Activated CD8-positive, alpha-beta memory T cell treated with anti-CD3 and anti-CD28 coated beads, Interleukin-2, amount 50 U/mL, for 24 hours (primary cell): ENCODE measurements at regions not wholly inside any gene's neighbourhood (a gene's known extent, or its start where the extent isn't known, plus 50 kb on each side); places are given as distances from the start of the nearest gene placed in this dataset.

Source experiments
- DNase-seq: peaks from one replicate; pipeline ENCODE4 v3.0.0-alpha.2; 2020; ENCODE audit errors: extremely low read depth

DNA sequence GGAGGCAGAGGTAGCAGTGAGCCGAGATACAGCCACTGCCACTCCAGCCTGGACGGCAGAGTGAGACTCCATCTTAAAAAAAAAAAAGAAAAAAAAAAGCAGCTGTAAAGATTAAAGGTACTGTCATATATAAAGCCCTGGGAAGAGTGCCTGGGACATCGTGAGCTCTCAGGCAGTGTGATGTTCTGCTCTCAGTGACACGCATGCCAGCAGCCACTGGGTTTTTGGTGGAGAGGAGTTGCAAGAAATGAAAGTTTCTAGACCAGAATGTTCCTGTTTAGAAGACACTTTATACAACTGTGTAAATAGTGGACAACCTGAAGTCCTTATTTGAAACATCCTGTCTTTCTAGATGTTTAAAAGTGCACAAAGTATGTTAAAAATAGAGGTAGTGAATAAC lies 213.2 kb downstream of the IRF8 start:
- DNase-seq: no peak

DNA sequence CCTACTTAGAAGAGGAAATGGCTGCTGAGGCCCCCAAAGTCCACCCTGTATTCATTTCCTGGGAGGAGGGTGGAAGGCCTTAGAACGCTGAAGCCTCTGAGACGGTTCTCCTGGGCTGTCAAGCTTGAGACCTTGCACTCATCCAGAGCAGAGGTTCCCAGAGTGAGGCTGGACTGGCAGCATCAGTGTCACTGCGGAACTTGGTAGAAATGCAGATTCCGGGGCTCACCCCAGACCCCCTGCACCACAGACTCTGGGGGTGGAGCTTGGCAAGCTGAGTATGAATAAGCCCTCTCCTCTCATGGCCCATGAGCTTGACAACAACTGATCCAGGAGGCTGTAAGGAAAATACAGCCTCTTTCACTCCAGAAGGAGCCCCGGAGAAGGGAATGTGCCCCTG lies 218.3 kb downstream of the IRF8 start:
- no peak for DNase-seq

DNA sequence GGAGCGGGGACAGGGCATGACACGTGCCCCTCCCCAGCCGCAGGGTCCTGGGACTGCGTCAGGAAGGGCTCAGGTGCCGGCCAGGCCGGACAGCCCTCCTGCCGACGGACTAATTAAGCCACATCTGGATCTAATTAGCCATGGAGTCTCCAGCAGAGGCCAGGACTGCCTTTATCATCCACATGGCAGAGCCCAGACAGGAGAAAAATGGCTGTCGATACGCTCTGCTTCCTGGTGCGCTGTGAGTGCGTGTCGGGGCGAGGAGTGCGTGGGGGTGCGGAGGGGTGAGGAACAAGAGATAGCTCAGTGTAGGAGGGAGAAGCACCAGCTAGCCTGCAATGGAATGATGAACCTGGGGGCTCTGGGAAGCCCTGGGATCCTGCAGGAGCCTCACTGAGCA lies 218.8 kb downstream of the IRF8 start:
- DNase-seq: no peak

DNA sequence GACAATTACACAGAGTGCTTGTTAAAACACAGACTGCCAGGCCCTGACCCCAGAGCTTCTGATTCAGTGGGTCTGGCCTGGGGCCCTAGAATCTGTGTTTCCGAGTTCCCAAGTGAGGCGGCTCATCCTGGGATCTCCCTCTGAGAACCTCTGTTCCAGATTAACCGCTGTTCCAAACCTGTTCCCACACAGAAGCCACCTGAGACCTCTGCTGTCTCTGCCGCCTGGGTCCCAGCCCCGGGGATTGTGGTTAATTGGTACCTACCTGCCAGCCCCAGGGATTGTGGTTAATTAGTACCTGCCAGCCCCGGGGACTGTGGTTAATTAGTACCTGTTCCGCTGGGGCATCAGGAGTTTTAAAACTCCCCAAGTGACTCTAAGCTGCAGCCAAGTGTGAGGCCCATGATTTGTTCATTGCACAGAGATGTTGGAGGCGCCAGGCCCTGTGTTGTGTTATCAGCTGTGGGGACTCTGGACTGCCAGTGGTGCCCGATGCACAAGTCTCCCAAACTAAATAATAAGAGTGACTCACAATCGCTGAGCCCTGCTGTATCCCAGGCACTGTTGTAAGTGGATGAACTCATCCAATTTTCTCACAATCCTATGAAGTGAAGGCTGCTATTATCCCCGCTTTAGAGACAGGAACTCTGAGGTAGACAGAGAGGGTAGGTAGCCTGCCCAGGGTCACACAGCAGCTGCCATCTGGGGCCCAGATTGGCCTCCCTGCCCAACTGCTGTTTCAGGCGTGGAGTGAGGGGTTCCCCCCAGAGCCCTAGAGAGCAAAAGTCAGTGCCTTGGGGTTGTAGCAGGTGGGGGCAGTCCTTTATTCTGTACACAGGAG lies 219.7 kb downstream of the IRF8 start:
- no peak for DNase-seq

DNA sequence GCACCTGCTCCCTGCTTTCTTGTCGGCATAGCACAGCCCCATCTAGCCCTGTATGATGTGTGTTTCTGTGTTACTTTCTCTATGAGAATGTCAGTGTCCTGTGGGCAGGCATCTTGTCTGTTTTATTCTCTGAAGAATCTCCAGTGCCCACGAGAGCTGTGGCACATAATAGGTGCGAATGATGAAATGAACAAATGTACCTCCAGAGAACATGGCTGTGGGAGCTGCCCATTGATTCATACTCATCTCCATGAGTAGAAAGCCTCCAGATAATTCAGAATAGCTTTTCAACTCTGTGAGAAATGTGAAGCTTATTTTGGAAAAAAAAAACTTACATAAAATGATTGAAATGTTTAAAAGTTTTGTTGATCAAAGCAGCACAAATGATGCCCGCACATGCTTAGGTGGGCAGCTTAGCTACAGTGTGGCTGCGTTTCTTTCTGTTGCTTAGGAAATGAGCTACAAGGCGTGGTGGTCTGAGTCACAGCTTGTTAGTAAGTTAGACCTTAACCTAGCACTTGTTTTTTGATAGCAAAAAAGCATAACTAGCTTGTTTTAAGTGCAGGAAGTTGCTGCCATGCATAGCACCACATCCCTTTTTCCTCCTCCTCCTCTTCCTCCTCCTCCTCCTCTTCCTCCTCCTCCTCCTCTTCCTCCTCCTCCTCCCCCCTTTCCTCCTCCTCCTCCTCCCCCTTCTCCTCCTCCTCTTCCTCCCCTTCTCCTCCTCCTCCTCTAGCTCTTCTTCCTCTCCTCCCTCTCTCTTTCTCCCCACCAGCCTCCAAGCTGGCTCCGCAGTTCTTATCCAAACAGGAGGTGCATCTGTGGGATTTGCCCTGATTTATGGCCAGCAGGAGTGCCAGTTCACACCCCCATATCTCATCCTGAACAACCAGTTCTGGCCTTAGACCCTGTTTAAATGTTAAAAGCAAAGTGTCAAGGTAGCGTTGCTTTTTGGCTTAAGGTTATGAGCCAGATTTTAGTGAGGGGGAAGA lies 221.5 kb downstream of the IRF8 start:
- no peak for DNase-seq

DNA sequence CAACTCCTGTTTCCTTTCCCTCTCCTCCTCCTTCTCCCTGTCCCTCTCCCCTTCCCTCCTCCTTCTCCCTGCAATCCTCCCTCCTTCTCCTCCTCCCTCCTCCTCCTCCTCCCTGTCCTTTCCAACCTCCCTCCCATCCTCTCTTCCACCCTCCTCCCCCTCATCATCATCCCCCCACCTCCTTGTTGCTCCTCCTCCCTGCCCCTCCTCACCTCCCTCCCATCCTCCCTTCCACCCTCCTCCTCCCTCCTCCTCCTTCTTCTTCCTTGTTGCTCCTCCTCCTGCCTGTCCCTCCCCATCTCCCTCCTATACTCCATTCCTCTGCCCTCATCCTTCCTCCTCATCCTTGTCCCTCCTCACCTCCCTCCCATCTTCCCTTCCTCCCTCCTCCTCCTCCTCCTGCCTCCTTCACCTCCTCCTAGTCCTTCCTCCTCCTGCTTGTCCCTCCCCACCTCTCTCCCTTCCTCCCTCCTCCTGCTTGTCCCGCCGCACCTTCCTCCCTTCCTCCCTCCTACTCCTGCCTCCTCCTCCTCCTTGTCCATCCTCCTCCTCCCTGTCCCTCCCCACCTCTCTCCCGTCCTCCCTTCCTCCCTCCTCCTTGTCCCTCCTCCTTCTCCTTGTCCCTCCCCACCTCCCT lies 222.5 kb downstream of the IRF8 start:
- no peak for DNase-seq

DNA sequence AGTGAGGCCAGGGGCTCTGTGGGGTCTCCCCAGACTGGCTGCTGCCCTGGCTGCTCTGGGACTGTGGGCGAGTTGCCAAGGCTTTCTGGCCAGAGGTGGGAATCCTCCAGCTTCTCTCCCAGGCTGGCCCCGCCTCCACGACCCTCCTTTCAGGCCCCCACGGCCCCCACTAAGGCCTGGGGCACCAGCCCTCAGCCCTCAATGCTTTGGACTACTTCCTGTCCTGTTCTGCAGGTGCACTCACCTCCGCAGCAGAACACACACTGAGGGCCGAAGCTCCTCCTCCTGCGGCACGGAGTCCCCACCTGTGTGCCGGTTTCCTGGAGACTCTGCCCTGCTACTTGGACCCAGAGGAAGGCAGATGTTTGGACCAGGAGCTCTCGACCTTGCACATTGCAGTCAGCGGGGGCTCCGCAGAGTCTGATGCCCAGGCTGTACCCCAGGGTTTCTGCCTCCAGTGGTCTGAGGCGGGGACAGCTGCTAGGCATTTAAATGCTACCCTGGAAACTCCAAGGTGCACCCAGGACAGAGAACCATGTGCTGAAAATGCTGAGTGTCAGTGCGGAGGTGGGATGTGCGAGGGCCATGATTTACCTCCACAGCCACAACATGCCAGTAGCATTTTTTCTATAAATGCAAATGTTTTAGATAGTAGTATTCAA lies 223.8 kb downstream of the IRF8 start:
- DNase-seq: no peak

DNA sequence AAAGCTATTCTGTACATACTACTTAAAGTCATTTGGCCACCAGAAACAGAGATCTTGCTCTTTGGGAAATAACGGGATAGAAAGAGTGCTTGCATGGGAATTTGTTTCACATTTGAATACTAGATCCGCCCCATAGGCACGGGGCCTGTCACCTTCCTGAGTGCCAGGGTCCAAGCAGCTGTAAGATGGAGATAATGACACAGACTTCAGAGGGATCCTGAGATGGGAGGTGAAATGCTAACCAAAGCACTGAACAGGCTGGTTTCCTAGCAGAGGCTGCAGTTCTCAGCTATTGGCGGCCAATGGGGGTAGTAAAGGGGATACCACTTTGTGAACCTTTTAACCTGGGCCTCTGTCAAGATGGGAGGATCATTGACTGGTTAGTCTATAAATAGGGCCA lies 225.4 kb downstream of the IRF8 start:
- DNase-seq: no peak

DNA sequence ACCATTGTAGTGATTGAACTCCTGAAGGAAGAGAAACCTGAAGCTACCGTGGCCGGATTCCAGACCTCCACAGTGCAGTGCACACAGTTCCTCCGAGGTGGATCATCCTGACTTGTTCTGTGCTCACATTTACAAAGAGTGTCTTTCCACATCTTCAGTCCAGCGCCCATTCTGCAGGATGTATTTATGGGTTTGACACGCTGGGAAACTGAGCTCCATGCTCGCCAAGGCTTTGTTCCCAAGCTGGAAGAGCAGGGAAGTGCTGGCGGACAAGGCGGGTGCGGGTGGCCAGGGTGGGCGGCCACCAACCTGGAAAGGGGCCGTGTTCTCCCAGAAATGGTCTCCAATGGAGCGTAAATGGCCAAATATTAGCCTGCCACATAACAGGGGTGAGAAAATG lies 227.9 kb downstream of the IRF8 start:
- DNase-seq: no peak

DNA sequence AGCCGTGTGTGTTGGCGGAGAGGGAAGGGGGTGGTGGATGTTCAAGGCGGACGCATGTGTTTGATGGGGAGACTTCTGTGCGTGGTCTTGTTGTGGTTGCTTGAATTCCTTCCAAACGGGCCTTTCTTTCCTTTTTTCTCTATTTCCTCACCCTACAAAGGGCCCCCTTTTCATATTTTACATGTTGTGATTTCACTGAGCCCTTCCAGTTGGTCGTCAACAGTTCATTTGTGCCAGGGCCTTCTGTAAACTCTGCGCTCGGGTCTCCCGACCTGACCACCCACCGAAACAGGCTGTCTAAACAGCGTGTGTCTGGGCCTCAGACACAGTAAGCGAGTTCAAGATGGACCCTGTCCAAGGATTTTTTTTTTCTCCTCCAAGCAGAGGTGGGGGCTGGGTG lies 228.4 kb downstream of the IRF8 start:
- no peak for DNase-seq

DNA sequence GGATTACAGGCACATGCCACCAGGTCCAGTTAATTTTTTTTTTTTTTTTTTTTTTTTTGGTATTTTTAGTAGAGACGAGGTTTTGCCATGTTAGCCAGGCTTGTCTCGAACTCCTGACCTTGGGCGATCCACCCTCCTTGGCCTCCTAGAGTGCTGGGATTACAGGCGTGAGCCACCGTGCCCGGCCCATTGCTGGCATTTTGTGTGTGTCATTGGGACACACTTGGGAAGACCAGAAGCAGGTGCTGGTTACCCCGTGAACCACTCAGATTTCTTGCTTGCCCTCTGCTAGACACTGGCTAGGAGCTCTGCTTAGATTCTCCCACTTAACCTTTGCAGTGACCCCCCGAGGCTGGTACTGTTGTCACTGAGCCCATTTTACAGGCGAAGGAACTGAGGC lies 229.3 kb downstream of the IRF8 start:
- no peak for DNase-seq

DNA sequence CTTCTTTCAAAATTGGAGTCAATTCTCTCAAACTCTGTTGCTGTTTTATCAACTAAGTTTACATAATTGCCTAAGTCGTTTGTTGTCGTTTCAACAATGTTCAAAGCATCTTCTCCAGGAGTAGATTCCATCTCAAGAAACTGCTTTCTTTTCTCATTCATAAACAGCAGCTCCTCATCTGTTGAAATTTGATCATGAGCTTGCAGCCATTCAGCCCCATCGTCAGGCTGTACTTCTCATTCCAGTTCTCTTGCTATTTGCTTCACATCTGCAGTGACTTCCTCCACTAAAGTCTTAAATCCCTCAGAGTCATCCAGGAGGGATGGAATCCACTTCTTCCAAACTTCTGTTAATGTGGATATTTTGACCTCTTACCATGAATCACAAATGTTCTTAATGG lies 230.6 kb downstream of the IRF8 start:
- no peak for DNase-seq

DNA sequence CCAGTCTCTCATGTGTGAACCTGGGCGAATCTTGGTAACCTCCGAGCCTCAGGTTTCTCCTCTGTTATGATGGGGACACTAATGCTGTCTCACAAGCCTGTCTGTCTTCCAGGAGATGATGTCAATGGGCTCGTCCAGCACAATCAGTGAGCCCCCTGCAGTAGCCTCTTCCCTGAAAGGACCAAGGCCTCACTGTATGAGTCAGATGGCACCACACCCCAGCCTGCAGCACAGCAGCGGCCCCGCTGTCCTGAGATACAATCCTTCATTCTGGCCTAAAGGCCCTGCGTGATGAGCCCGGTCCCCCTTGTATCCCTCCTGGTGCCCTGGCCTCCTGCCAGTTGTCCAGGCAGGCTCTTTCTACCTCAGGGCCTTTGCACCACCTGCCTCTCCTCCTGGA lies 234.4 kb downstream of the IRF8 start:
- no peak for DNase-seq

DNA sequence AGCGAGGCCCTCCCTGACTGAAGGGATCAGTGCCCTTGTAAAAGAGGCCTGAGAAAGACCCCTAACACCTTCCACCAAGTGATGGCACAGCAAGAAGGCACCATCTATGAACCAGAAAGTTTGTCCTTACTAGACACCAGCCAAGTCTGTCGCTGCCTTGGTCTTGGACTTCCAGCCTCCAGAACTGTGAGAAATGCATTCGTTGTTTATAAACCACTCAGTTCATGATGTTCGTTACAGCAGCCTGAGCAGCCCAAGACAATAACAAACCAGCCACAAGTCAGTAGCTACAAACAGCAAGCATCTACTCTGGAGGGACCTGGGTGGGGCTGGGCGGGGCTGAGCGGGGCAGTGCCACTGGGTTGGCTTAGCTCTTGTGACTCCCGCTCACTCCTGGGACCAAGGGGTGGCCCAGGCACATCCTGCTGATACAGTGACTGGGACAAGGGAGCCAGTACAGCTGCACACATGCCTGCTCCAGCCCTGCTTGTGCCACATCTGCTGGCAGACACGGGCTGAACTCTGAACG lies 234.9 kb downstream of the IRF8 start:
- DNase-seq: no peak

DNA sequence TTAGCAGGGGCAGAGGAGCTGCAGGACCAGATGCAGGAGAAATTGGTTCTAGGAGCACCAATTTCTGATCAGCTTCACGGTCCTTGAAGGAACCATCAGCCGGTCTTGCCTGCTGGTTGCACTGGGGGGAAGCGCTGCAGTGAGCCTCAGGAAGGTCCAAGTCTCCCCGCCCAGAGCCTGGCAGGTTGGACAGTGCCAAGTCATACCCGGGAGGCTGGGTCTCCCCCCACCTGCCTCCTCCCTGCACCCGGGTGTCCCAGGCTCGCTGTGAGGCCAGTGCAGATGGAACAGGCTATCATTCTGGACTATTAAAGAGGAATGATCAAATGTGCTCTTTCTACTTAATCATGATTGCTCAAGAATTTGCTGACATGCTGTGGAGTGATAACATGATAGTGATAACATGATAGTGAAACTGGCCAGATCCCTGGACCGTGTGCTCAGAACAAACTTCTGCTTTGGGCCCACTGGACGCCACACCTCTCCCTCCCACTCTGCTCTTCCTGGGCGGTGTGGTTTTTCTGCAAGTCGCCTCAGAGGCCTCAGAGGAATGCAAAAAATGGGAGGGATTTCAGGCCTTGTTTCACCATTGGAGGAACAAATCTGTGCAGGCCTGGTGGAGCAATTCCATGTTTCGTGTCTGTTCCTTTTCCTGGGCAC lies 236.0 kb downstream of the IRF8 start:
- no peak for DNase-seq

DNA sequence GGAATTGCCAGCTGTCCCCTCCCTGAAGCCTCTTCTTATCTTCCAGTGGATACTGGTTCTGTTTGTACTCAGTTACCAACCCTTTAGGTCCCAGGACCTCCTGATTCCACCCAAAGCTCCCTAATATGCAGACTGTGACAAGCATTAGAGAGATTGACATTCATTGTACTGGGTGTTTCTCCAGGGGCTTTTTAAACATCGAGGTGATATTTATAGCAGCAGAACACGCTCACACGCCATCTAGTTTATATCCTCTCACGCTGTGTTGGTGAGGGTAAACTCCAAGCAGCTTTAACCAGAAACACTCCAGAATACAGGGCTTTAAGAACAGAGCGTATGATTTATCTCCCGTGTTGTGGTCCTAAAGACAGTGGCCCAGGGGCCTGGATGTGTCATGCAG lies 238.4 kb downstream of the IRF8 start:
- DNase-seq: no peak

DNA sequence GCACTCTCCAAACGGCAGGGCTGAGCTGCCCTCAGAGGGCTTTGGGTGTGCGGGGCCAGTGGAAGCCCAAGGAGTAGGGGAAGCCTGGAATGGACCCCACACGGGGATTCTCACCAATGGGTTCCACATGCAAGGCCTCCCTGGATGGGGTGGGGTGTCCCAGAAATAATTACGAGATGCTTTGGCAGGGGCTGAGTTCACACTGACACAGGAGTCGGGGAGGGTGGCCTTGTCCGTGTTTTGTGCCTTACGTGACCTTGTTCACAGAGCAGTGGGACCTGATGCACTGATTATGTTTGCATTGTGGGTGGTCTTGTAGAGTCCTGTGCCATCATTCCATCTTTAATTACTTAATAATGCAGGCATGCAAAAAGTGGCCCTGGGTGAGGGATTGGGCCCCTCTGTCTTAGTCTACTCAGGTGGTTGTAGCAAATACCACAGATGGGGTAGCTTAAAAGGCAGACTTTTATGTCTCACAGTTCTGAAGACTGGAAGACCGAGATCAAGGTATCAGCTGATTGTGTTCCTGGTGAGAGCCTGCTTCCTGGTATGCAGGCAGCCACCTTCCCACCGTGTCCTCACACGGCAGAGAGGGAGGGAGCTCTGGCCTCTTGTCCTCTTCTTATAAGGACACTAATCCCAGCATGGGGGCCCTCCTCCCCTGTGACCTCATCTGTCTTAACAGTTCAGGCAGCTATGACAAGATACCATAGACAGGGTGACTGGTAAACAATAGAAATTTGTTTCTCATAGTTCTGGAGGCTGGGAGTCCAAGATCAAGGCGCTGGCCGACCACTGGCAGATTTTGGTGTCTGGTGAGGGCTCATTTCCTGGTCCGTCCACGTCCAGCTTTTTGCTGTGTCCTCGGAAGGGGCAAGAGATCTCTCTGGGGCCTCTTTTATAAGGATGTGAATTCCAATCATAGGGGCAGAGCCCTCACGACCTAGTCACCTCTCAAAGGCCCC lies 239.4 kb downstream of the IRF8 start:
- no peak for DNase-seq

DNA sequence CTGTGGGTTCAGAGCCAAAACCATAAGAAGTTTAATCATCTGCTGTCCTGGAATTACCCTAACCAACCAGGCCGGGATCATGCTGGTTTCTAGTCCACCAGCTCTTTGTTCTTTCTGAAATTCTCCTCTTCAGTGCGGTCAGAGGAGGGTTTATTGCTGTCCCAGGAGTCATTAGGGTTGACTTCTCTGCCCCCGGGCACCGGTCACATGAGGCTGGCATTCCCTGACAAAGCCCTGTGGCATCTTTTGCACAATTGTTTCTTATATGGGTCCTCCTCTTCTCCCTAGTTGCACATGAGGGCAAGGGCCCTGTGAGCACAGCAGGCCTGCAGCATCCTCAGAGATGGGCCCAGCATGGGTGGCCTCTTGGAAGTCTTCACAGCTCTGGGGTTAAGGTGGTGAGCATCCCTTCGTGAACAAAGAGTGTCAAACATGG lies 243.9 kb downstream of the IRF8 start:
- DNase-seq: no peak

DNA sequence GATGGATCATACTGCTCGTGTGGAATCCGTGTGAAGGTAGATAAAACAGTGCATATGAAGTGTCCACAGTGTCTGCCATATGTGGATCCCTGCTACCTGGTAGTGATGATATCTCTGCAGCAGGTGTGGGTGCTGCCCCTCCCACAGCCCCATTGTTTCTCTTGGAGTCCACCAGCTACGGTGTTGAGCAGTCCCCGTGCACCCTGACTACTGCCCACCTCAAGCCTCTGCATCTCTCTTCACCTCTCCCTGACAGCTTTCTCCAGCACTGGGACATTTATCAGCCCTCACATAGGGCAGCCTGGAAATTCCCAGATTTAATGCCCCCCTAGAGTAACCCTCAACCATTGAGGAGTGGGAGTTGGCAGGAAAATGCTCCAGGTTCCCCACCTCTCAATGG lies 244.7 kb downstream of the IRF8 start:
- DNase-seq: no peak

DNA sequence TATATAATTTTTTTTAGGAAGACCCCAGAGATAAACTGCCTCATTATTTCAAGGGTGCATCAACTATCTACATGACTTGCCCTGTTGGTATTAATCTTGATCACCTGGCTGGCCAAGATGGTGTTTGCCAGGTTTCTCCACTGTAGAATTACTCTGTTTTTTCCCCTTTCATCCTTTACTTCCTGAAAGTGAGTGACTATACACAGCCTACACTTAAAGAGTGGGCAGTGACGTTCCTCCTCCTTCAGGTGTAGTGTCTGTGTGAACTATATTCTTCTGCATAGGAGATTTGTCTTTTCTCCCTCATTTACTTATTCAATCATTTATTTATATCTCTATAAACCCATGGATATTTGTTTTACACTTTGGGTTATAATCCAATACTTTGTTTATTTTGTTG lies 246.7 kb downstream of the IRF8 start:
- DNase-seq: no peak
